ENCODE measurements at regions not wholly inside any gene's neighbourhood (a gene's known extent, or its start where the extent isn't known, plus 50 kb on each side); places are given as distances from the start of the nearest gene placed in this dataset.

DNA sequence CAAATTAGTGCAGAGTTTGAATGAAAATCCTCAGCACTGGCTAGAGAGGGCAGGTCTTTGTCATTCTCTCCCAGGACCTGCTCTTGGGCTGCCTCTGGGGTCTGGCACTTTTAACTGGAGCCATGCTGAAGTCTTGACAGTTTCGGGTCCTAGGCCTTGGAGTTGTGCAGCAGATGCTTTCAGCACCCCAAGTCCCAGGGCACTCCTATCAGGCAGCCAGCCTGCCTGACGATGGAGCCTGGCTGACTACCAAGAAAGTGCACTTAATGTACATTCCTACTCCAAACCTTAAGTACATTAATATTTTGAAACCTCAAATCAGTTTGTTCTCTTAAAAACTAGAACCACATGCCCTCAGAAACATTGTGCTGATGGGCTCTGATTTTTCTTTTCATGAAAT lies 69.3 kb upstream of the CXCL14 start:
- TF ChIP-seq TEAD4 (IDR thresholded peaks at IDR 0.05) (no peak), EGR1 (IDR thresholded peaks at IDR 0.05) (no peak), EP300 (IDR thresholded peaks at IDR 0.05; ENCODE audit: borderline replicate concordance) (no peak), TAF1 (IDR thresholded peaks at IDR 0.05; ENCODE audit: low read depth) (no peak), NFIC (IDR thresholded peaks at IDR 0.05) (no peak), YY1 (IDR thresholded peaks at IDR 0.05; ENCODE audit: low read depth) (no peak), TCF12 (IDR thresholded peaks at IDR 0.05; ENCODE audit: low read depth) (no peak), CEBPB (IDR thresholded peaks at IDR 0.05) (no peak), CREB1 (IDR thresholded peaks at IDR 0.05; ENCODE audit: low read depth) (no peak)
- TF ChIP-seq, protein P1, sequence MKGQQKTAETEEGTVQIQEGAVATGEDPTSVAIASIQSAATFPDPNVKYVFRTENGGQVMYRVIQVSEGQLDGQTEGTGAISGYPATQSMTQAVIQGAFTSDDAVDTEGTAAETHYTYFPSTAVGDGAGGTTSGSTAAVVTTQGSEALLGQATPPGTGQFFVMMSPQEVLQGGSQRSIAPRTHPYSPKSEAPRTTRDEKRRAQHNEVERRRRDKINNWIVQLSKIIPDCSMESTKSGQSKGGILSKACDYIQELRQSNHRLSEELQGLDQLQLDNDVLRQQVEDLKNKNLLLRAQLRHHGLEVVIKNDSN (IDR thresholded peaks at IDR 0.05), result no peak
- TF ChIP-seq, protein P2, sequence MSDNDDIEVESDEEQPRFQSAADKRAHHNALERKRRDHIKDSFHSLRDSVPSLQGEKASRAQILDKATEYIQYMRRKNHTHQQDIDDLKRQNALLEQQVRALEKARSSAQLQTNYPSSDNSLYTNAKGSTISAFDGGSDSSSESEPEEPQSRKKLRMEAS (IDR thresholded peaks at IDR 0.05), result no peak
- TF ChIP-seq, protein P3, sequence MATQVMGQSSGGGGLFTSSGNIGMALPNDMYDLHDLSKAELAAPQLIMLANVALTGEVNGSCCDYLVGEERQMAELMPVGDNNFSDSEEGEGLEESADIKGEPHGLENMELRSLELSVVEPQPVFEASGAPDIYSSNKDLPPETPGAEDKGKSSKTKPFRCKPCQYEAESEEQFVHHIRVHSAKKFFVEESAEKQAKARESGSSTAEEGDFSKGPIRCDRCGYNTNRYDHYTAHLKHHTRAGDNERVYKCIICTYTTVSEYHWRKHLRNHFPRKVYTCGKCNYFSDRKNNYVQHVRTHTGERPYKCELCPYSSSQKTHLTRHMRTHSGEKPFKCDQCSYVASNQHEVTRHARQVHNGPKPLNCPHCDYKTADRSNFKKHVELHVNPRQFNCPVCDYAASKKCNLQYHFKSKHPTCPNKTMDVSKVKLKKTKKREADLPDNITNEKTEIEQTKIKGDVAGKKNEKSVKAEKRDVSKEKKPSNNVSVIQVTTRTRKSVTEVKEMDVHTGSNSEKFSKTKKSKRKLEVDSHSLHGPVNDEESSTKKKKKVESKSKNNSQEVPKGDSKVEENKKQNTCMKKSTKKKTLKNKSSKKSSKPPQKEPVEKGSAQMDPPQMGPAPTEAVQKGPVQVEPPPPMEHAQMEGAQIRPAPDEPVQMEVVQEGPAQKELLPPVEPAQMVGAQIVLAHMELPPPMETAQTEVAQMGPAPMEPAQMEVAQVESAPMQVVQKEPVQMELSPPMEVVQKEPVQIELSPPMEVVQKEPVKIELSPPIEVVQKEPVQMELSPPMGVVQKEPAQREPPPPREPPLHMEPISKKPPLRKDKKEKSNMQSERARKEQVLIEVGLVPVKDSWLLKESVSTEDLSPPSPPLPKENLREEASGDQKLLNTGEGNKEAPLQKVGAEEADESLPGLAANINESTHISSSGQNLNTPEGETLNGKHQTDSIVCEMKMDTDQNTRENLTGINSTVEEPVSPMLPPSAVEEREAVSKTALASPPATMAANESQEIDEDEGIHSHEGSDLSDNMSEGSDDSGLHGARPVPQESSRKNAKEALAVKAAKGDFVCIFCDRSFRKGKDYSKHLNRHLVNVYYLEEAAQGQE (IDR thresholded peaks at IDR 0.05; ENCODE audit: low read depth), result no peak

DNA sequence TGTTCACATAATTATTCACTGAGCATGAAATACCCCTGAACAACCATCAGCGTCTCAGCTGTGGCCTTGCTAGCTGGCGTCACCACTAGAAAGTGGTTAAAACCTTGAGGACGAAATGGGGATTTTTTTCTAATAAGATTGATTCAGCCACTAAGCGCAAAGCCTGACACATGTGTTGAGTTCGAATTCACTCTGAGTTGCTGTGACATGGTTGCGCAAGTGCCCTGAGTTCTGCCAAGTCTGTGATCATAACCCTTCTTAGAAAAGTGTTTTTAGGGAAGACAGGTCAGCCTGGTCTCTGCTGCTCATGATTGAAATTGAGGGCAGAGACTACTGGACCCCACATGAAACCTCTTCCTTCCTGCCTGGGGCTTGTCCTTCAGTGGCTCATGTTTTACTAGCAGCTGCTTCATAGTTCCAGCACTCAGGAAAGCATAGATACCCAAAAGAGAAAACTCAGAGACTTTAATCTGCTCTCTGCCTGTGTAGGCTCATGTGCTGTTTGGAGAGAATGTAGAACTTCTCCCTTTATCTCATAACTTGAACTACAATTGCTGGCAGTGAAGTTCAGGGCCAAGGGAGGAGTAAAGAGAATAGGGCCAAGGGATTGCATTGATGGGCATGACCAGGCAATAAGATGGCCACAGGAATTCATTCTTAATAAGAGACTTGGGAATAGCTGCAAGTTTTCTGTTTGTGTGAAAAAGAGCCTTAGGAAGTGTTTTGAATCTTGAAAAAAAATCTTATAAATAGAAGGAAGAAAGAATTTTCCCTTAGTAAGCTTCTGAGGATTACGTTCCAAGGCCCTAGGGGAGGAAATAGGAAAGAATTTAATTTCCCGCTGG lies 66.8 kb upstream of the CXCL14 start:
- peak; percentile 41; the same call in 1 of the 2 replicates for TF ChIP-seq CEBPB (IDR thresholded peaks at IDR 0.05)
- no peak for TF ChIP-seq EP300 (IDR thresholded peaks at IDR 0.05; ENCODE audit: borderline replicate concordance)

DNA sequence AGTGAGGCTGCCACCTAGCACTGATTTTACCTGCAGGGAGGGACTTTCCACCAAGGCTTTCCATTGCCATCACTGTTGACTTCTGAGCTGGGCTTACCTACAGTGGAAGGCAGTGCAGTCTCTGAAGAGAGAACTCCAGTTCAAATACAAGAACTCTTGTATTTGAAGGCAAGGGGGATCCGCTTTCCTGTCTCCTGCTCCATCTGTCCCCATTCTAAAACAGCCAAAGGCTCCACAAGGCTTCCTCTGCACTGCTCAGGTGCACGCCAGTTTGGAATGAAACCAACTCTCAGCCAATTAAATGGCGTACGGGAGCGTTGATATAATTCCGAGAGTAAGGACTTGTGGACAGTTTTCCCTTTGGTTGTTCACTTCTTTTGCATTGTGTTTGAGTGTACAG lies 66.0 kb upstream of the CXCL14 start:
- no peak for TF ChIP-seq CREB1 (IDR thresholded peaks at IDR 0.05; ENCODE audit: low read depth)
- TF ChIP-seq EGR1 (IDR thresholded peaks at IDR 0.05), result no peak
- TF ChIP-seq TAF1 (IDR thresholded peaks at IDR 0.05; ENCODE audit: low read depth), result no peak
- no peak for TF ChIP-seq TCF12 (IDR thresholded peaks at IDR 0.05; ENCODE audit: low read depth)
- no peak for TF ChIP-seq RAD21 (IDR thresholded peaks at IDR 0.05; ENCODE audit: low read depth)
- TF ChIP-seq, protein P1 (IDR thresholded peaks at IDR 0.05), result no peak
- TF ChIP-seq, protein P2 (IDR thresholded peaks at IDR 0.05), result no peak
- no peak for TF ChIP-seq EP300 (IDR thresholded peaks at IDR 0.05; ENCODE audit: borderline replicate concordance)
- TF ChIP-seq ZBTB7A (IDR thresholded peaks at IDR 0.05; ENCODE audit: low read depth), result no peak
- no peak for TF ChIP-seq NFIC (IDR thresholded peaks at IDR 0.05)
- TF ChIP-seq, protein P3 (IDR thresholded peaks at IDR 0.05; ENCODE audit: low read depth), result no peak
- no peak for TF ChIP-seq YY1 (IDR thresholded peaks at IDR 0.05; ENCODE audit: low read depth)
- no peak for TF ChIP-seq CEBPB (IDR thresholded peaks at IDR 0.05)
- no peak for TF ChIP-seq FOXM1 (IDR thresholded peaks at IDR 0.05; ENCODE audit: borderline replicate concordance, low read depth)

DNA sequence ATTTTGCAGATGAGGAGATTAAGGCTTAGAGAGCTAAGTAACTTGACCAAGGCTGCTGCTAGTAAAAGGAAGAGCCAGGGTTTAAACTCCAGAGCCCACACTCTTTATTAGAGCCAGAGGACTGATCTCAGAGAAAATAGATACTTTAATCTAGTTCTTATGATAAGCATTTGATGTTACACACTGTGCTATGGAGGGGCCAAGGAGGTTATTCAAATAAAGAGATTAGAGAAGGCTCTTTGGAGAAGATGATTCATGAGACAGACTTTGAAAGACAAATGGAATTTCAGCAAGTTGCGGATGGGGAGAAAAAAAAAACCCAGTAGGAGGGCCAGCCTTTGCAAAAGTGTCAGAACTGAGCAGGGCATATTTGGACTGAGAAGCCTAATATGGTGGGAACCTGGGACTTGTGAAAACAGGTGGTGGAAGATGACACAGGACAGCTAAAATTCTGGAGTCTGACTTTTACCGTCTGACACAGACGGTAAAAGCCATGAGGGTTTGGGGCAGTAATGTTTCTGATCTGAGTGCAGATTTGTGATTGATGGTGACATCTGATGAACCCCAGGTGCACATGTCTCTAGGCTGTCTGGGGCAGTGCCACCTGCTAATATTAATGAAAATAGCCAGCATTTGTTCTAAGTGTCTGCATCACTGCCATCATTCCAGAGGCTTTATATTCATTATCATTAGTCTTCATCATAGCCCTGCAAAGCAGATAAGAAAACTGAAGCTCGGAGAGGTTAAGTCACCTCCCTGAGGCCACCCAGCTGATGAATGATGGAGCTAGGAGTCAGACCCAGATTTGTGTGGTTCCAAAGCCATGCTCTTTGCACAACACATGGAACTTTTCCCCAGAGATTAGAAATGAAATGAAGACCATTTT lies 65.3 kb upstream of the CXCL14 start:
- TF ChIP-seq, protein P3 (IDR thresholded peaks at IDR 0.05; ENCODE audit: low read depth), result no peak
- no peak for TF ChIP-seq RAD21 (IDR thresholded peaks at IDR 0.05; ENCODE audit: low read depth)
- no peak for TF ChIP-seq TAF1 (IDR thresholded peaks at IDR 0.05; ENCODE audit: low read depth)

All from Ishikawa (cell line).